ENCODE measurements at regions not wholly inside any gene's neighbourhood (a gene's known extent, or its start where the extent isn't known, plus 50 kb on each side); places are given as distances from the start of the nearest gene placed in this dataset.
"Not testable (repeated sequence)": the region's sequence is repeated elsewhere in the genome, so short reads cannot be mapped to it uniquely, and the experiment has no call there.

GRCh38 chr2:147275943-147276342, 568.9 kb upstream of the ACVR2A start:
- intact Hi-C loops (cut with DNase I) = no loop called here
- no peak overlapping the region for H3K27ac ChIP-seq (ENCODE audit: low read depth in 2 of 2, low read length in 2 of 2)
- FAIRE-seq (no peak), DNase-seq (no peak)
- H3K9ac ChIP-seq (ENCODE audit: low read length in 3 of 3) = no peak overlapping the region
- H3K36me3 ChIP-seq (ENCODE audit: control insufficient read depth in 2 of 3, insufficient read depth in 3 of 3, low read length in 3 of 3) = no peaks in the 10 kb centered on the region
- TF ChIP-seq, protein P1, sequence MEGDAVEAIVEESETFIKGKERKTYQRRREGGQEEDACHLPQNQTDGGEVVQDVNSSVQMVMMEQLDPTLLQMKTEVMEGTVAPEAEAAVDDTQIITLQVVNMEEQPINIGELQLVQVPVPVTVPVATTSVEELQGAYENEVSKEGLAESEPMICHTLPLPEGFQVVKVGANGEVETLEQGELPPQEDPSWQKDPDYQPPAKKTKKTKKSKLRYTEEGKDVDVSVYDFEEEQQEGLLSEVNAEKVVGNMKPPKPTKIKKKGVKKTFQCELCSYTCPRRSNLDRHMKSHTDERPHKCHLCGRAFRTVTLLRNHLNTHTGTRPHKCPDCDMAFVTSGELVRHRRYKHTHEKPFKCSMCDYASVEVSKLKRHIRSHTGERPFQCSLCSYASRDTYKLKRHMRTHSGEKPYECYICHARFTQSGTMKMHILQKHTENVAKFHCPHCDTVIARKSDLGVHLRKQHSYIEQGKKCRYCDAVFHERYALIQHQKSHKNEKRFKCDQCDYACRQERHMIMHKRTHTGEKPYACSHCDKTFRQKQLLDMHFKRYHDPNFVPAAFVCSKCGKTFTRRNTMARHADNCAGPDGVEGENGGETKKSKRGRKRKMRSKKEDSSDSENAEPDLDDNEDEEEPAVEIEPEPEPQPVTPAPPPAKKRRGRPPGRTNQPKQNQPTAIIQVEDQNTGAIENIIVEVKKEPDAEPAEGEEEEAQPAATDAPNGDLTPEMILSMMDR (IDR thresholded peaks at IDR 0.05; ENCODE audit: borderline replicate concordance, extremely low read depth, insufficient read depth) = no peak
- no peak overlapping the region for H3K4me3 ChIP-seq (ENCODE audit: low read length in 3 of 3)
- H3K27me3 ChIP-seq (ENCODE audit: control insufficient read depth, insufficient read depth, low read length) = no peaks in the 10 kb centered on the region
- H3K9me3 ChIP-seq (ENCODE audit: control insufficient read depth in 2 of 3, insufficient read depth in 1 of 3, low read length in 3 of 3) = no peaks in the 10 kb centered on the region
- no peaks in the 10 kb centered on the region for H3K4me1 ChIP-seq (ENCODE audit: control insufficient read depth in 2 of 3, insufficient read depth in 2 of 3, low read depth in 1 of 3, low read length in 3 of 3)

DNA sequence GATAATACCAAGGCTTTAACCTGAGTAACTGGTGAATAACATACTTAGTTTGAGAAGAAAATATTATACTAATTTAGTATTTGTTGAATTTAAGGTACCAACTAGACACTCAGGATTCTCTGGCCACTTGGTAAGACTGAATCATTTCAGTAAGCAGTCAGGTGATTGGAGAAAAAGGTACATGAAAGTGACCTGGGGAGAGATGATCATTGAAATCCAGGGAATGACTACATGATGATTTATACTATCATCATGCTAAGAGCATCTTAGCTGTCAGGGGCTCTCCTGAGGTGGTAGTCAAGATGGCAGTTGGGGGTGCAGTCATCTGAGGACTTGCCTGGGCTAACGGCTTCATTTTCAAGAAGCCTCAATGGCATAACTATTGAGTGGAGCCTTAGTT, 571.2 kb upstream of the ACVR2A start:
- Histone ChIP-seq H3K4me3 (ENCODE audit: low read length in 3 of 3) (no peak overlapping the region), H3K9me3 (ENCODE audit: control insufficient read depth in 2 of 3, insufficient read depth in 1 of 3, low read length in 3 of 3) (peaks cover 0 to 6% (median 0%) of the 10 kb centered on the region in 3 donors), H3K36me3 (ENCODE audit: control insufficient read depth in 2 of 3, insufficient read depth in 3 of 3, low read length in 3 of 3) (no peaks in the 10 kb centered on the region), H3K4me1 (ENCODE audit: control insufficient read depth in 2 of 3, insufficient read depth in 2 of 3, low read depth in 1 of 3, low read length in 3 of 3) (no peaks in the 10 kb centered on the region), H3K27ac (ENCODE audit: low read depth in 2 of 2, low read length in 2 of 2) (no peak overlapping the region), H3K9ac (ENCODE audit: low read length in 3 of 3) (no peak overlapping the region), H3K27me3 (ENCODE audit: control insufficient read depth, insufficient read depth, low read length) (no peaks in the 10 kb centered on the region)
- intact Hi-C loops (cut with DNase I) = no loop called here
- DNase-seq (no peak), FAIRE-seq (no peak)
- TF ChIP-seq, protein P1 (IDR thresholded peaks at IDR 0.05; ENCODE audit: borderline replicate concordance, extremely low read depth, insufficient read depth) = no peak

DNA sequence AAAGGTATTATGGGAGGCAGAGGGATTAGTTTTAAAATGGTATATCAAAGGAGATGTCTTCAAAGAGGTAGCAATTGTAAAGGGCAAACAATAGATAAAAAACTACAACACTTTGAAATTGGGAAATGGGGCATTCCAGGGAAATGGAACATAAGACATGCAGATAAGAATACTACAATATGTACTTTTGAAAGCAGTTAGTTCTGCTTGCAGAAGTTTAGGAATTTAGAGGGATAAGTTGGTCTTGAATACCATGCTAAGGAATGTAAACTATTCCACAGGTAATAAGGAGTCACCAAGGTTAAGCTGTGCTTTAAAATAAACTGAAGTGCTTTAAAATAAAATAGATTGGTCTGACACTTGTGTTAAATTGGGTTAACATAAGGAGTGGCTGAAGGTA, 571.7 kb upstream of the ACVR2A start:
- H3K4me1 ChIP-seq (ENCODE audit: control insufficient read depth in 2 of 3, insufficient read depth in 2 of 3, low read depth in 1 of 3, low read length in 3 of 3) = no peaks in the 10 kb centered on the region
- intact Hi-C loops (cut with DNase I) = no loop called here
- no peak overlapping the region for H3K4me3 ChIP-seq (ENCODE audit: low read length in 3 of 3)
- TF ChIP-seq, protein P1 (IDR thresholded peaks at IDR 0.05; ENCODE audit: borderline replicate concordance, extremely low read depth, insufficient read depth) = no peak
- no peak for FAIRE-seq
- H3K27ac ChIP-seq (ENCODE audit: low read depth in 2 of 2, low read length in 2 of 2) = no peak overlapping the region
- no peaks in the 10 kb centered on the region for H3K27me3 ChIP-seq (ENCODE audit: control insufficient read depth, insufficient read depth, low read length)
- peaks cover 0 to 6% (median 0%) of the 10 kb centered on the region in 3 donors for H3K9me3 ChIP-seq (ENCODE audit: control insufficient read depth in 2 of 3, insufficient read depth in 1 of 3, low read length in 3 of 3)
- DNase-seq = peak in 2 of 5 donors; percentile 5 to 12
- H3K36me3 ChIP-seq (ENCODE audit: control insufficient read depth in 2 of 3, insufficient read depth in 3 of 3, low read length in 3 of 3) = no peaks in the 10 kb centered on the region
- H3K9ac ChIP-seq (ENCODE audit: low read length in 3 of 3) = no peak overlapping the region

DNA sequence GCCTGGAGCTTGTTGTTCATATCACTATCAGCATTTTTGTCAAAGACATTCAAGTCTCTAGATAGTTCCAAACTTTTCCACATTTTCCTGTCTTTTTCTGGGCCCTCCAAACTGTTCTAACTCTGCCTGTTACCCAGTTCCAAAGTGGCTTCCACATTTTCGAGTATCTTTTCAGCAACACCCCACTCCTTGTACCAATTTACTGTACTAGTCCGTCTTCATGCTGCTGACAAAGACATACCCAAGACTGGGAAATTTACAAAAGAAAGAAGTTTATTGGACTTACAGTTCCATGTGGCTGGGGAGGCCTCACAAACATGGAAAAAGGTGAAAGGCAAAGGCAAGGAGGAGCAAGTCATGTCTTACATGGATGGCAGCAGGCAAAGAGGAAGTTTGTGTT, 575.2 kb upstream of the ACVR2A start:
- intact Hi-C loops (cut with DNase I); H3K27me3 ChIP-seq (ENCODE audit: control insufficient read depth, insufficient read depth, low read length); H3K4me1 ChIP-seq (ENCODE audit: control insufficient read depth in 2 of 3, insufficient read depth in 2 of 3, low read depth in 1 of 3, low read length in 3 of 3); H3K9me3 ChIP-seq (ENCODE audit: control insufficient read depth in 2 of 3, insufficient read depth in 1 of 3, low read length in 3 of 3); H3K27ac ChIP-seq (ENCODE audit: low read depth in 2 of 2, low read length in 2 of 2); DNase-seq; H3K4me3 ChIP-seq (ENCODE audit: low read length in 3 of 3); H3K36me3 ChIP-seq (ENCODE audit: control insufficient read depth in 2 of 3, insufficient read depth in 3 of 3, low read length in 3 of 3); FAIRE-seq; H3K9ac ChIP-seq (ENCODE audit: low read length in 3 of 3): not testable (repeated sequence)

Data from kidney (tissue), 13 donors.